SH-SY5Y (cell line): ENCODE measurements at regions not wholly inside any gene's neighbourhood (a gene's known extent, or its start where the extent isn't known, plus 50 kb on each side); places are given as distances from the start of the nearest gene placed in this dataset.

Experiments used
- GATA2 ChIP-seq: IDR thresholded peaks from 2 replicates; pipeline ENCODE4 v1.6.1; 2011; ENCODE audit warnings: mild to moderate bottlenecking, low read depth, low read length
- GATA3 ChIP-seq: IDR thresholded peaks from 2 replicates; pipeline ENCODE4 v1.6.1; 2011; ENCODE audit warnings: low read depth, mild to moderate bottlenecking, low read length, moderate library complexity

DNA sequence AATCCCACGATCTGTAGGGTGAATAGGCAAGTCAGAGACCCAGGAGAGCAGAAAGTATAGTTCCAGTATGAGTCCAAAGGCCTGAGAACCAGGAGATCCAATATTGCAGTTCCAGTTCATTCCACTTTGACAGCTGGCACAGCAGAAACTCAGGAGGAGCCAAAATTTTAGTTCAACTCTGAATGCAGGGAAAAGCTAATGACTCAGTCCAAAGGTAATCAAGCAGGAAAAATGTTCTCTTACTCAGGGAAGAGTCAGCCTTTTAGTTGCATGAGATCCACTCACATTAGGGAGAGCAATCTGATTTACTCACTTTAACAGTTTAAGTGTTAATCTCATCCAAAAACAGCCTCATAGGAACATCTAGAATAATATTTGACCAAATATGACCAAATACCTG is 130.2 kb upstream of the LRFN5 start:
- no peak for TF ChIP-seq GATA2
- TF ChIP-seq GATA3, result no peak
